ENCODE measurements at regions not wholly inside any gene's neighbourhood (a gene's known extent, or its start where the extent isn't known, plus 50 kb on each side); places are given as distances from the start of the nearest gene placed in this dataset.

GRCh38 chr7:28297801-28298459 is 114.4 kb upstream of the CREB5 start:
- Mint-ChIP-seq H3K4me1 (peaks cover 4% of the 10 kb centered on the region), H3K36me3 (no peaks in the 10 kb centered on the region)

DNA sequence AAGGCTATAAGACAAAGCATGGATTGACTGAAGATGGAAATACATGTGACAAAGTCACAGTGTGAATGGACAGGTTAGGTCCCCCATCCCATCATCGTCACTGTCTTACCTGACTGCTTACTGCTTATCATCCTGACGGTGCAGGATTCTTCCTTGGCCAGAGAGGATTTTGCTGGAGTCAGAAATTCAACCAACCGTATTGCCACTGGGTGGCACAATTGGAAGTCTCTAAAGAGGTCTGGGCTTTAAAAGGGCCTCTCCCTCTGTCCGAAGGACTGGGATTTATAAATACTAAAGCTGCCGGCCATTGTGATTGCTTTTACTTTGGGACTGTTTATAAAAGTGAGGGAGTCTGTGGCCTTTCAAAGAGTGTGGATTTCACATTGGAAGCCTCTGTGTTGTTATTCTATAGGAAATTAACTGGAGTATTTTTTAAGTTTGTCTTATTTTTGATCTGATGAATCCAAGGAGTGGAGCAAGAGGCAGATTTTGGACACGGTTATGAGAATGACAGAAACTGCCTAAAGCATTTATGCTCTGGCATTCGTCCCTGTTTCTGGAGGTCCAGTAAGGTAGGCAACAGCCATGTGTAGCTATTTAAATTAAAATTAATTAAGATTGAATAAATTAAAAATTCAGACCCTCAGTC is 113.3 kb upstream of the CREB5 start:
- Mint-ChIP-seq H3K4me3 (no peak overlapping the region), H3K36me3 (no peaks in the 10 kb centered on the region), H3K4me1 (peaks cover 4% of the 10 kb centered on the region), H3K27ac (no peak overlapping the region), H3K9me3 (no peaks in the 10 kb centered on the region), H3K27me3 (ENCODE audit: insufficient read depth, low read depth) (peaks cover 2% of the 10 kb centered on the region)
- H3K9ac ChIP-seq: no peak overlapping the region
- H2AFZ ChIP-seq (replicated peaks): peak overlapping the region; percentile 61
- peak; percentile 81 for DNase-seq (ENCODE audit: low spot score)
- no peaks in the 10 kb centered on the region for H3K36me3 ChIP-seq
- no peaks in the 10 kb centered on the region for H4K20me1 ChIP-seq (ENCODE audit: low read depth)
- H3K27ac ChIP-seq: no peak overlapping the region
- H3F3A ChIP-seq (ENCODE audit: low read depth): no peaks in the 10 kb centered on the region
- H3K4me3 ChIP-seq: no peak overlapping the region
- H3K79me2 ChIP-seq (ENCODE audit: low read depth): no peaks in the 10 kb centered on the region
- no peaks in the 10 kb centered on the region for H3K4me1 ChIP-seq
- H3K27me3 ChIP-seq: no peaks in the 10 kb centered on the region
- TF ChIP-seq, protein P1, sequence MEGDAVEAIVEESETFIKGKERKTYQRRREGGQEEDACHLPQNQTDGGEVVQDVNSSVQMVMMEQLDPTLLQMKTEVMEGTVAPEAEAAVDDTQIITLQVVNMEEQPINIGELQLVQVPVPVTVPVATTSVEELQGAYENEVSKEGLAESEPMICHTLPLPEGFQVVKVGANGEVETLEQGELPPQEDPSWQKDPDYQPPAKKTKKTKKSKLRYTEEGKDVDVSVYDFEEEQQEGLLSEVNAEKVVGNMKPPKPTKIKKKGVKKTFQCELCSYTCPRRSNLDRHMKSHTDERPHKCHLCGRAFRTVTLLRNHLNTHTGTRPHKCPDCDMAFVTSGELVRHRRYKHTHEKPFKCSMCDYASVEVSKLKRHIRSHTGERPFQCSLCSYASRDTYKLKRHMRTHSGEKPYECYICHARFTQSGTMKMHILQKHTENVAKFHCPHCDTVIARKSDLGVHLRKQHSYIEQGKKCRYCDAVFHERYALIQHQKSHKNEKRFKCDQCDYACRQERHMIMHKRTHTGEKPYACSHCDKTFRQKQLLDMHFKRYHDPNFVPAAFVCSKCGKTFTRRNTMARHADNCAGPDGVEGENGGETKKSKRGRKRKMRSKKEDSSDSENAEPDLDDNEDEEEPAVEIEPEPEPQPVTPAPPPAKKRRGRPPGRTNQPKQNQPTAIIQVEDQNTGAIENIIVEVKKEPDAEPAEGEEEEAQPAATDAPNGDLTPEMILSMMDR (IDR thresholded peaks at IDR 0.05): peak; percentile 69
- TF ChIP-seq EZH2phosphoT487 (IDR thresholded peaks at IDR 0.05) (no peak), EZH2 (IDR thresholded peaks at IDR 0.05) (no peak)
- no peaks in the 10 kb centered on the region for H3K9me3 ChIP-seq (ENCODE audit: low read depth)
- H3K4me2 ChIP-seq: no peak overlapping the region

More at GRCh38 chr7:28297801-28298459, 114.4 kb upstream of the CREB5 start:
- Histone ChIP-seq H3K4me3 (no peak overlapping the region), H3K9me3 (ENCODE audit: low read depth) (no peaks in the 10 kb centered on the region), H3K9ac (no peak overlapping the region), H3K36me3 (no peaks in the 10 kb centered on the region), H3K4me2 (no peak overlapping the region), H3F3A (ENCODE audit: low read depth) (no peaks in the 10 kb centered on the region), H3K4me1 (no peaks in the 10 kb centered on the region), H4K20me1 (ENCODE audit: low read depth) (no peaks in the 10 kb centered on the region), H3K79me2 (ENCODE audit: low read depth) (no peaks in the 10 kb centered on the region), H3K27me3 (no peaks in the 10 kb centered on the region), H2AFZ (replicated peaks) (no peak overlapping the region), H3K27ac (no peak overlapping the region)
- Mint-ChIP-seq H3K27me3 (ENCODE audit: insufficient read depth, low read depth) (peaks cover 2% of the 10 kb centered on the region), H3K9me3 (no peaks in the 10 kb centered on the region), H3K4me3 (no peak overlapping the region), H3K27ac (no peak overlapping the region)
- no peak for DNase-seq (ENCODE audit: low spot score)
- TF ChIP-seq EZH2 (IDR thresholded peaks at IDR 0.05): no peak
- no peak for TF ChIP-seq EZH2phosphoT487 (IDR thresholded peaks at IDR 0.05)
- TF ChIP-seq, protein P1 (IDR thresholded peaks at IDR 0.05): no peak

DNA sequence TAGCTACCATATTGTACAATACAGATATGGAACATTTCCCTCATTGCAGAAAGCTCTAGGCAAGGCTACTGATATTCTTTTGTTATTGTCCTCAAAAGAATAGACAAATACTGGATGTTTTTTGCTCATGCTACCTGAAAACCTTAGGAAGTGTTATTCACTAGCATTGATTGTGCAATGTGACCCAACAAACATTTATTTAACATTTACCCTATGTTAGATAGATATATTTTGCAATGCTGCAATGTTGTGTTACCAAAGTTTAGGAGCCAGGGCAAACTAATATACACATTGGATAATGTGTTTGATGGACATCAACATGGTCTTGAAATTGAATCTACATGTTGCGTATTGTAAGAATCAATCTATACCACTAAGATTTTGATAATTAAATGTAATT is 112.8 kb upstream of the CREB5 start:
- no peaks in the 10 kb centered on the region for H3K9me3 ChIP-seq (ENCODE audit: low read depth)
- Mint-ChIP-seq H3K9me3 (no peaks in the 10 kb centered on the region), H3K27me3 (ENCODE audit: insufficient read depth, low read depth) (no peaks in the 10 kb centered on the region), H3K36me3 (no peaks in the 10 kb centered on the region), H3K27ac (no peak overlapping the region), H3K4me1 (peaks cover 4% of the 10 kb centered on the region), H3K4me3 (no peak overlapping the region)
- H3K27me3 ChIP-seq: no peaks in the 10 kb centered on the region
- no peaks in the 10 kb centered on the region for H3K4me1 ChIP-seq
- H3K4me2 ChIP-seq: no peak overlapping the region
- H3K79me2 ChIP-seq (ENCODE audit: low read depth): no peaks in the 10 kb centered on the region
- H3K27ac ChIP-seq: no peak overlapping the region
- H3K36me3 ChIP-seq: no peaks in the 10 kb centered on the region
- no peaks in the 10 kb centered on the region for H3F3A ChIP-seq (ENCODE audit: low read depth)
- H4K20me1 ChIP-seq (ENCODE audit: low read depth): no peaks in the 10 kb centered on the region
- DNase-seq (ENCODE audit: low spot score): no peak
- peak overlapping the region; percentile 61 for H2AFZ ChIP-seq (replicated peaks)
- H3K9ac ChIP-seq: no peak overlapping the region
- no peak overlapping the region for H3K4me3 ChIP-seq
- TF ChIP-seq EZH2phosphoT487 (IDR thresholded peaks at IDR 0.05) (no peak), EZH2 (IDR thresholded peaks at IDR 0.05) (no peak)
- TF ChIP-seq, protein P1 (IDR thresholded peaks at IDR 0.05): no peak

All from neural progenitor cell (in vitro differentiated cells).